Heart left ventricle (tissue), 16 donors: ENCODE measurements at regions not wholly inside any gene's neighbourhood (a gene's known extent, or its start where the extent isn't known, plus 50 kb on each side); places are given as distances from the start of the nearest gene placed in this dataset.

Experiments used
- ATAC-seq, 4 donors: fragments of 200-7000 bp; cut with Tn5 transposase; one replicate each; pipeline ENCODE4 v1.9.1; 2020 to 2022; ENCODE audit warnings: moderate library complexity in 4 of 4, mild to moderate bottlenecking in 3 of 4, moderate number of reproducible peaks in 1 of 4
- DNase-seq, 5 donors: peaks; one replicate each; pipeline ENCODE4 v3.0.0-alpha.2; 2020
- H3K27ac ChIP-seq, 12 donors: fragments of 200-600 bp; sonication (generic) in 4 of 12; one replicate each; pipeline versions ENCODE4 v1.5.0 to v1.8.0; 2016 to 2022; ENCODE audit warnings: mild to moderate bottlenecking in 2 of 12
- H3K27me3 ChIP-seq, 9 donors: fragments of 200-600 bp; sonication (generic) in 2 of 9; one replicate each; pipeline versions ENCODE4 v1.5.1 to v1.8.0; 2016 to 2022; ENCODE audit warnings: mild to moderate bottlenecking in 3 of 9
- H3K36me3 ChIP-seq, 9 donors: fragments of 200-600 bp; sonication (generic) in 2 of 9; one replicate each; pipeline versions ENCODE4 v1.5.0 to v1.8.0; 2018 to 2022; ENCODE audit warnings: mild to moderate bottlenecking in 2 of 9
- H3K4me1 ChIP-seq, 12 donors: fragments of 200-600 bp; sonication (generic) in 4 of 12; one replicate each; pipeline versions ENCODE4 v1.5.0 to v1.8.0; 2016 to 2022; ENCODE audit warnings: mild to moderate bottlenecking in 3 of 12
- H3K4me3 ChIP-seq, 12 donors: fragments of 200-600 bp; sonication (generic) in 4 of 12; one replicate each; pipeline versions ENCODE4 v1.5.0 to v1.8.0; 2017 to 2022; ENCODE audit warnings: mild to moderate bottlenecking in 9 of 12, moderate library complexity in 4 of 12
- H3K9me3 ChIP-seq, 12 donors: fragments of 200-600 bp; sonication (generic) in 4 of 12; one replicate each; pipeline versions ENCODE4 v1.5.0 to v1.8.0; 2016 to 2022; ENCODE audit warnings: mild to moderate bottlenecking in 1 of 12
- CTCF ChIP-seq, 12 donors: fragments of 200-600 bp; sonication (generic) in 4 of 12; IDR thresholded peaks; one replicate each; pipeline versions ENCODE4 v1.5.0 to v1.8.0; 2018 to 2022; ENCODE audit warnings: antibody characterized with exemption in 12 of 12, mild to moderate bottlenecking in 5 of 12
- POLR2A ChIP-seq, 2 donors: fragments of 450-650 bp; IDR thresholded peaks; one replicate each; pipeline ENCODE4 v1.6.1; 2017; ENCODE audit warnings: antibody characterized with exemption in 2 of 2, mild to moderate bottlenecking in 2 of 2, moderate library complexity in 2 of 2
- WGBS, 4 donors: extraction: QIAGEN DNeasy Blood & Tissue Kit in 2 of 4; methylation state at CpG; one replicate each; pipeline versions ENCODE4 v1.1.5 to v1.1.7; 2013 to 2018; 5-methylcytosine and 5-hydroxymethylcytosine counted together
- intact Hi-C, 10 donors: fragments of 100-400 bp; cut with DNase I; formaldehyde crosslinking; loops; one replicate each; pipeline versions ENCODE4 v1.11.1 to v1.14.2; 2022
- donor health status: ischemic (EF 13 %, LVEDD 7.1; RV severe dilation, severe dysfunction).
- donor health status: healthy with polysubstance abuse.
- donor health status: DM: no; HTN: yes; CAD: no.
- donor health status: DM: no; HTN: no; CAD: no.
- donor health status: ischemic (EF 25% LVEDD 6.9; RV normal size, moderate dysfunction).
- donor health status: ischemic (EF 25% LVEDD 5.7; RV mildly dilated, moderate dysfunction).
- donor health status: healthy.
- donor health status: DM: yes; HTN: yes; CAD: no.
- donor health status: ischemic (EF 35%, LVEDD 5.7; RV mildly dilated, moderate dysfunction).
- donor health status: nonischemic (EF 11% LVEDD 7.7; RV severe dilation, severe dysfunction).
- donor health status: DM: yes; HTN: yes; CAD: no.
- donor health status: PGD.
- donor health status: ischemic (EF 29% LVEDD 5.4; RV normal size, mild dysfunction).
- donor health status: nonischemic (EF 23%, LVEDD 6.1; RV moderate dilation, normal function).

DNA sequence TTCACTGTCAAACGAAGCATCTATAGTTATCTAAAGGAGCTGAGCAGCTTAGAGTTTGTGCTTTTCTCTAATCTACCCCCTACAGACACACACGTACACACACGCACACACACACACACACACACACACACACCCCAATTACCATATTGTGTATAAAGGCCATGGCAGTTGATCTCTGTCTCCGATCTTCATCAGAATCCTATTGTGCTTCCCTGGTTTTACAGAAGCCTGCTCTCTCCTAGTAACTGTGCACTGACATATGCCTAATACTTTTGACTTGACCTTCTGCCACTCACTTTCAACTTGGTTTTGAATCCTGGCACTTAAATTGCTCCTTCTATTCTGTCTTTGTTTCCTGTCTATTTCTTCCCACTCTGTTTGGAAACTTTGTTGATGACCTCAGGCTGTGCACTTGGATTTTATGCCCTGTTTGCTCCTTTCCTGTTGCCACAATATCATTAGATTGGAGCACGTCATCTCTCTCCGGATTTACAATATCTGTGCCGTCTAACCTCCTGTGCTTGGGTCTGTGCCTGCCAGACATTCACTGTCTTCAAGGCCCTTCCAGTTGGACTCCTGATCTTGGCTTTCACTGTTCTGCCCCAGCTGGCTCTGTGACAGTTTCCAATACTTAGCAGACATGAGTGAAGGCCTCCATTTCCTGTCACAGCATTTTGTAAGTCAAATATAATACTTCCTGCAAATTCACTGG lies 928.1 kb downstream of the FAT4 start:
- 43 to 61% (median 52%) methylated on average over 7 of the region's 7 CpGs for WGBS, 4 donors

DNA sequence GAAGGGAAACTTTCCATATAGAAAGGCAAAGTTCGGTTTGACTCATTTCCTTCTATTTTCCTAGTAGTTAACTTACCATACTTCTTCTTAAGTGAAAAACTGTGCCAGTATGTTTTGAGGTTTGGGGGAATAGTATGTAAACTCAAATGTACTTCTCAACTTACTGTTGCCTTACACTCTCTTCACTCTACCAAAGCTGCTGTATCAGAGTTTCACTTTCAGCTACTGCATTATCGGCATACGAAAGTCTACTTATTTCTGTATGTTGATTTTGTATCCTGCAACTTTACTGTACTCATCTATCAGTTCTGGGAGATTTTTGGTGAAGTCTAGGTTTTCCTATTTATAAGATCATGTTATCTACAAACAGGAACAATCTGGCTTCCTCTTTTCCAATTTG lies 932.7 kb downstream of the FAT4 start:
- H3K4me3 ChIP-seq: no peak overlapping the region
- intact Hi-C loops: no loop called here
- 82 to 92% (median 88%) methylated on average over 3 of the region's 3 CpGs for WGBS, 4 donors
- DNase-seq (no peak), ATAC-seq (no peak)
- peaks cover 0 to 6% (median 0%) of the 10 kb centered on the region in 12 donors for H3K4me1 ChIP-seq
- H3K36me3 ChIP-seq: no peaks in the 10 kb centered on the region
- H3K27me3 ChIP-seq: no peaks in the 10 kb centered on the region
- peaks cover 0 to 20% (median 0%) of the 10 kb centered on the region in 12 donors for H3K9me3 ChIP-seq
- TF ChIP-seq CTCF (IDR thresholded peaks at IDR 0.05): no peak
- no peak for TF ChIP-seq POLR2A (IDR thresholded peaks at IDR 0.05)
- H3K27ac ChIP-seq: no peak overlapping the region

More for the DNA sequence above, 928.1 kb downstream of the FAT4 start:
- peaks cover 0 to 20% (median 0%) of the 10 kb centered on the region in 12 donors for H3K9me3 ChIP-seq
- TF ChIP-seq CTCF (IDR thresholded peaks at IDR 0.05) (no peak), POLR2A (IDR thresholded peaks at IDR 0.05) (no peak)
- peak overlapping the region in 6 of 12 donors; percentile 11 to 53 (median 48) for H3K27ac ChIP-seq
- peak in 4 of 5 donors; percentile 46 to 69 (median 58) for DNase-seq
- H3K27me3 ChIP-seq: no peaks in the 10 kb centered on the region
- H3K4me1 ChIP-seq: peaks cover 0 to 6% (median 0%) of the 10 kb centered on the region in 12 donors
- intact Hi-C loops: no loop called here
- H3K36me3 ChIP-seq: no peaks in the 10 kb centered on the region
- peak overlapping the region in 1 of 12 donors; percentile 40 for H3K4me3 ChIP-seq
- ATAC-seq: peak; percentile 76 to 94 (median 90)

DNA sequence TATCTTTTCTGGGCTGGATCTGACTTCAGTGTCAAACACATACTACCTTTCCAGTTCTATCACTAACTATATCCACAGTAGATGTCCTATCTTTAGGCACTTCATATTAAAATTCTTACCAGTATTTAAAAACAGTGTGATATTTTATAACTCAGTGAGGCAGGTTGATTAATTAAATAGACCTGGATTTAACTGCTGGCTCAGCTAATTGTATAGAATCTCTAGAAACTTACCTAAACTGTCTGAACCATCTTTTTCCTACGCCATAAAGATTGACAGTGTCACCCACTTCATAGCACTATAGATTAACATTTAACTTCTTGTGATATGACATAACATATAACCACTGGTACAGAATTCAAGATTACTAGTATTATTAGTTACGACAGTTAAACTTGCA lies 935.3 kb downstream of the FAT4 start:
- H3K27me3 ChIP-seq: no peaks in the 10 kb centered on the region
- ATAC-seq (no peak), DNase-seq (no peak)
- 94 to 99% (median 98%) methylated on average over 2 of the region's 2 CpGs for WGBS, 4 donors
- H3K9me3 ChIP-seq: peaks cover 0 to 16% (median 0%) of the 10 kb centered on the region in 12 donors
- no peaks in the 10 kb centered on the region for H3K4me1 ChIP-seq
- H3K27ac ChIP-seq: no peak overlapping the region
- intact Hi-C loops: loop anchor here in 1 of 10 donors (10.0 kb wide), 1 partner anchor 1425 kb away; no protein-coding TSS in a partner anchor
- H3K4me3 ChIP-seq: no peak overlapping the region
- H3K36me3 ChIP-seq: no peaks in the 10 kb centered on the region
- no peak for TF ChIP-seq CTCF (IDR thresholded peaks at IDR 0.05)
- no peak for TF ChIP-seq POLR2A (IDR thresholded peaks at IDR 0.05)

DNA sequence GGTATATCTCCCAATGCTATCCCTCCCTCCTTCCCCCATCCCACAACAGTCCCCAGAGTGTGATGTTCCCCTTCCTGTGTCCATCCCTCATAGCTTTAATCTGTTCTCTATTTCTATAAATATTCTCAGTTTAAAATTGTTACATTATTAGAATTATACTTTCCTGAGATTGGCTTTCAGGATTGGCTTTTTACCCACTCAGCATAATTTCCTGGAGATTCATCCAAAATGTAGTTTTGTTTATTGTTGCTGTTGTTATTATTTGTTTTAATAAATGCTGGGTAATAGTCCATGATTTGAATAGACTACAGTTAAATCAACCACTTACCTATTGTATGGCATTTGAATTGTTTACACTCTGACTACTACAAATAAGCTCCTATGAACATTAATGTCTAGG lies 936.4 kb downstream of the FAT4 start:
- TF ChIP-seq CTCF (IDR thresholded peaks at IDR 0.05) (no peak), POLR2A (IDR thresholded peaks at IDR 0.05) (no peak)
- intact Hi-C loops: loop anchor here in 1 of 10 donors (10.0 kb wide), 1 partner anchor 1426 kb away; no protein-coding TSS in a partner anchor
- ATAC-seq (no peak), DNase-seq (no peak)
- H3K4me1 ChIP-seq: no peaks in the 10 kb centered on the region
- H3K27me3 ChIP-seq: no peaks in the 10 kb centered on the region
- no peak overlapping the region for H3K4me3 ChIP-seq
- H3K36me3 ChIP-seq: no peaks in the 10 kb centered on the region
- H3K9me3 ChIP-seq: peaks cover 0 to 5% (median 0%) of the 10 kb centered on the region in 12 donors
- H3K27ac ChIP-seq: no peak overlapping the region
